Uterus (tissue), 2 donors: ENCODE measurements at regions not wholly inside any gene's neighbourhood (a gene's known extent, or its start where the extent isn't known, plus 50 kb on each side); places are given as distances from the start of the nearest gene placed in this dataset.

Source experiments
- POLR2A ChIP-seq, 2 donors: fragments of 450-650 bp; IDR thresholded peaks; one replicate each; pipeline ENCODE4 v1.6.1; 2016; ENCODE audit warnings: antibody characterized with exemption in 2 of 2, mild to moderate bottlenecking in 1 of 2, moderate library complexity in 1 of 2
- TF ChIP-seq, protein P1 (sequence below), 4 experiments: fragments of 200-600 bp in 2 of 4; fragments of 450-650 bp in 2 of 4; sonication (generic) in 2 of 4; IDR thresholded peaks; one replicate each; pipeline ENCODE4 v1.5.1; 2016 to 2019; ENCODE audit warnings: antibody characterized with exemption in 4 of 4, mild to moderate bottlenecking in 2 of 4, moderate library complexity in 1 of 4

DNA sequence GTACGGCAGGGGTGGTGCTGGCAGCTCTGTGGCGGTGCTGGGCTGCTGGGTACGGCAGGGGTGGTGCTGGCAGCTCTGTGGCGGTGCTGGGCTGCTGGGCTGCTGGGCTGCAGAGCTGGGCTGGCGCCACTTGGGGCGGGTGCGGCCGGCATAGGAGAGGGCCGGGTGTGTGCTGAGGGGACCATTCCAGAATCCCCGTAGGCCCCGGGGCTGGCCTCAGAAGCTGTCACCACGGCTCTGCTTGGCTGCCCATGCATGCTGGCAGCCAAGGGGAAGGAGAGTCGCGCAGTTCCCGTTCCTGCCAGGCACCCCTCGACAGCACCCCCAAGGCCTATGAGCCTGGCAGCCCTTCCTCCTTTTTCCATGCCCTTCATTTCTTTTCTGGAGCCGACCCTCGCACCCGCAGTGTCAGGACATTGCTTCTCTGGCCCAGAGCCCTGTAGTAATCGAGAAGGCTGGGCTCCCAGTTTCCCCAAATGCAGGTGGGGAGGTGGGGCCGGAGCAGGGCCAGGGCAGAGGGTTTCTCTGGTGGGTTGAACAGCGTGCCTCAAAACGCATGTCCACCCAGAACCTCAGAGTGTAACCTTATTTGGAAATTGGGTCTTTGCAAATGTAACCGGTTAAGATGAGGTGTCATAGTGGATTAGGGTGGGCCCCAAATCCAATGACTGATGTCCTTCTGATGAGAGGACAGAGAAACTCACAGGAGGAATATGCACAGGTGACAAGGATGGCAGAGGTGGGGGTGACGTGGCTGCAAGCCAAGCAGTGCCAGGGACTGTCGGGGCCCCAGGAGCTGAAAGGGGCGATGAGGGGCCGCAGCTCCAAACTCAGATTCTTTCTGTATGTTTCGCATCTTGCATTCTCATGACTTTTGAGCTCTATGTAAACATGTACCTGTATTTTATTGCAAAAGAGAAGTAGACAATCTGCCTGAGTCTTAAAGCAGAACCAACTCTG lies 71.0 kb upstream of the ACTRT2 start:
- TF ChIP-seq, protein P1, sequence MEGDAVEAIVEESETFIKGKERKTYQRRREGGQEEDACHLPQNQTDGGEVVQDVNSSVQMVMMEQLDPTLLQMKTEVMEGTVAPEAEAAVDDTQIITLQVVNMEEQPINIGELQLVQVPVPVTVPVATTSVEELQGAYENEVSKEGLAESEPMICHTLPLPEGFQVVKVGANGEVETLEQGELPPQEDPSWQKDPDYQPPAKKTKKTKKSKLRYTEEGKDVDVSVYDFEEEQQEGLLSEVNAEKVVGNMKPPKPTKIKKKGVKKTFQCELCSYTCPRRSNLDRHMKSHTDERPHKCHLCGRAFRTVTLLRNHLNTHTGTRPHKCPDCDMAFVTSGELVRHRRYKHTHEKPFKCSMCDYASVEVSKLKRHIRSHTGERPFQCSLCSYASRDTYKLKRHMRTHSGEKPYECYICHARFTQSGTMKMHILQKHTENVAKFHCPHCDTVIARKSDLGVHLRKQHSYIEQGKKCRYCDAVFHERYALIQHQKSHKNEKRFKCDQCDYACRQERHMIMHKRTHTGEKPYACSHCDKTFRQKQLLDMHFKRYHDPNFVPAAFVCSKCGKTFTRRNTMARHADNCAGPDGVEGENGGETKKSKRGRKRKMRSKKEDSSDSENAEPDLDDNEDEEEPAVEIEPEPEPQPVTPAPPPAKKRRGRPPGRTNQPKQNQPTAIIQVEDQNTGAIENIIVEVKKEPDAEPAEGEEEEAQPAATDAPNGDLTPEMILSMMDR (IDR thresholded peaks at IDR 0.05) = no peak
- no peak for TF ChIP-seq POLR2A (IDR thresholded peaks at IDR 0.05)
